Neuron (in vitro differentiated cells): ENCODE measurements at regions not wholly inside any gene's neighbourhood (a gene's known extent, or its start where the extent isn't known, plus 50 kb on each side); places are given as distances from the start of the nearest gene placed in this dataset.

Experiments used
- H2AFZ ChIP-seq: one replicate; pipeline ENCODE4 v1.6.1; 2013; ENCODE audit warnings: low read depth, mild to moderate bottlenecking, inconsistent platforms, low read length, moderate library complexity
- H3K27me3 ChIP-seq: one replicate; pipeline ENCODE4 v1.6.1; 2013; ENCODE audit warnings: low read length; ENCODE audit not compliant: insufficient read depth
- H3K36me3 ChIP-seq: one replicate; pipeline ENCODE4 v1.6.1; 2013; ENCODE audit warnings: low read length; ENCODE audit not compliant: insufficient read depth
- H3K4me1 ChIP-seq: one replicate; pipeline ENCODE4 v1.6.1; 2013; ENCODE audit warnings: low read length; ENCODE audit not compliant: insufficient read depth
- H3K4me3 ChIP-seq: 2 replicates; pipeline ENCODE4 v1.5.1; 2013; ENCODE audit warnings: mild to moderate bottlenecking, low read length, moderate library complexity
- H3K9me3 ChIP-seq: one replicate; pipeline ENCODE4 v1.6.1; 2013; ENCODE audit warnings: low read length

DNA sequence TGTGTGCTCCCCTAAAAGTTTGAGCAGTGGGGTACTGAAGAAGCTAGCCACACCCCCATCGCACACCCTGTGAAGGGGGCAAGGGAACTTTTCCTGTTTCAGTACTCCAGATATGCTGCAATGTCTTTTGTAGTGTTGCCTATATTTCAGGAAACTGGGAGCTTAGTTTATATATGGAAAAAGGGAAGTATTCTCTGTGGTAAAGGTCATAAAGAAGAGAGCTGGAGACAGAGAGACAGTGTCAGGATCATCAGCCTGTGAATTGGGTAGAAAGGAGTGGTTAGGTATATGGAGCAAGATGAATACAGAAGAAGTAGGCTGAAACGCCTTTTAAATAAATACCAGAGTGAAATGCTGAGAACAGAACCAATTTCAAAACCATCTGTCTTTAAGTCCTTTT is 82.2 kb upstream of the C9orf72 start:
- no peaks in the 10 kb centered on the region for H3K27me3 ChIP-seq
- no peaks in the 10 kb centered on the region for H3K4me1 ChIP-seq
- no peaks in the 10 kb centered on the region for H3K36me3 ChIP-seq
- H3K4me3 ChIP-seq = no peak overlapping the region
- H2AFZ ChIP-seq = no peak overlapping the region
- H3K9me3 ChIP-seq = no peaks in the 10 kb centered on the region

DNA sequence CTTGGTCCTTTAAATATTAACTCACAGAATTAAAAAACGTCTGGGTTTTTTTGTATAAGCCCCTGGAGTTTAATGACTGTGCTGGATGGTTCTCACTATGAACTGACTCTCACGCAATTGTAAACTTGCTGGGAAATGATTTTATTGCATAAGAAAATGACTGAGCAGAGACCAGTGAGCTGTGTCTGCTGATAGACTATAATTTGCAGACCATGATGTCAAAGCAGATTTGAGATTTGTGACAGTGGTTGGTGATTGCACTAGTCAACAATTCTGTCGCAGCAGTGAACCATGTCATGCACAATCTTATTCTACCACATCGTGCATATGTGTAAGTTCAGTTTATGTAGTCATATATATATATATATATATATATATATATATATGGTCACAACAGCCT is 85.7 kb upstream of the C9orf72 start:
- H3K9me3 ChIP-seq = no peaks in the 10 kb centered on the region
- H3K36me3 ChIP-seq = no peaks in the 10 kb centered on the region

DNA sequence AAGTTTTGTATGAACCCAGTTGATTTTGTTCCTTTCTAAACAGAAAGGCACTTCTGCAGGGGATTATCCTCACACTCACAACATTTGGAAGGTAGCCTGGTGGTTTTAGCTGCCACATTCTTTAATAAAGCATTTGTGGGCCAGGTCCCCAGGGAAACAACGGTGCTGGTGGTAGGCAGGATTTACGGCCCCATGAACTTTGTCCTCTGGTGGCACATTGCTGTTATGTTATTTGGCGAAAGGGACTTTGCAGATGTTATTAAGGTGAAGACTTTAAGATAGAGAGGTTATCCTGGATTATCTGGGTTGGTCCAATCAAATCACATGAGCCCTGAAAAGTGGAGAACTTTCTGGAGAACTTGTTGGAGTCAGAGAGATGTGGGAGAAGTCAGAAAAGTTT is 86.3 kb upstream of the C9orf72 start:
- Histone ChIP-seq H3K4me3 (no peak overlapping the region), H3K27me3 (no peaks in the 10 kb centered on the region), H3K4me1 (no peaks in the 10 kb centered on the region)

More for the DNA sequence above, 85.7 kb upstream of the C9orf72 start:
- H2AFZ ChIP-seq = no peak overlapping the region
- H3K4me1 ChIP-seq = no peaks in the 10 kb centered on the region
- no peak overlapping the region for H3K4me3 ChIP-seq
- no peaks in the 10 kb centered on the region for H3K27me3 ChIP-seq

DNA sequence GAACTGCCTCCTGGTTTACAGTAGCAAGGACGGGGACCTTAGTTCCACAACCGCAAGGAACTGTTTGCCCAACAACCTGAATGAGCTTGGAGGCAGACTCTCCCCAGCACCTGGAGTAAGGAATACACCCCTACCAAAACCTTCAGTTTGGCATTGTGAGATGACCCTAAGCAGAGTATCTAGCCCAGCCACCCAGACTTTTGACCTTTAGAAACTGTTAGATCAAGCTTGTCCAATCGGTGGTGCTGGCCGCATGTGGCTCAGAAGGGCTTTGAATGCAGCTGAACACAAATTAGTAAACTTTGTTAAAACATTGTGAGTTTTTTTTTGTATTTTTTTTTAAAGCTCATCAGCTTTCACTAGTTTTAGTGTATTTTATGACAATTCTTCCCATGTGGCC is 86.9 kb upstream of the C9orf72 start:
- no peaks in the 10 kb centered on the region for H3K9me3 ChIP-seq
- no peak overlapping the region for H2AFZ ChIP-seq
- H3K36me3 ChIP-seq = no peaks in the 10 kb centered on the region

More for the DNA sequence above, 86.3 kb upstream of the C9orf72 start:
- H2AFZ ChIP-seq = no peak overlapping the region
- no peaks in the 10 kb centered on the region for H3K9me3 ChIP-seq
- H3K36me3 ChIP-seq = no peaks in the 10 kb centered on the region

DNA sequence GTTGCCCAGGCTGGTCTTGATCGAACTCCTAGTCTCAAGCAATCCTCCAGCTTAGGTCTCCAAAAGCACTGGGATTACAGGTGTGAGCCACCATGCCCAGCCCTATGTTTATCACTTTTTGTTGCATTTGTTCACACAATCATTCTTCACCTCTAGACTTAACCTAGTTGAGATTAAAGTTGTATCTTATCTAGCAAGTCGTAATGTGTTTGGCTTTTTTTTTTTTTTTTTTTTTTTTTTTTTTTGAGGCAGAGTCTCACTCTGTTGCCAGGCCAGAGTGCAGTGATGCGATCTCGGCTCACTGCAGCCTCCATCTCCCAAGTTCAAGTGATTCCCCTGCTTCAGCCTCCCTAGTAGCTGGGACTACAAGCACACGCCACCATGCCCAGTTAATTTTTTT is 90.2 kb upstream of the C9orf72 start:
- Histone ChIP-seq H3K4me3 (no peak overlapping the region), H3K4me1 (no peaks in the 10 kb centered on the region), H2AFZ (no peak overlapping the region), H3K36me3 (no peaks in the 10 kb centered on the region), H3K9me3 (no peaks in the 10 kb centered on the region), H3K27me3 (no peaks in the 10 kb centered on the region)

More for the DNA sequence above, 86.9 kb upstream of the C9orf72 start:
- Histone ChIP-seq H3K4me3 (no peak overlapping the region), H3K27me3 (no peaks in the 10 kb centered on the region), H3K4me1 (no peaks in the 10 kb centered on the region)

DNA sequence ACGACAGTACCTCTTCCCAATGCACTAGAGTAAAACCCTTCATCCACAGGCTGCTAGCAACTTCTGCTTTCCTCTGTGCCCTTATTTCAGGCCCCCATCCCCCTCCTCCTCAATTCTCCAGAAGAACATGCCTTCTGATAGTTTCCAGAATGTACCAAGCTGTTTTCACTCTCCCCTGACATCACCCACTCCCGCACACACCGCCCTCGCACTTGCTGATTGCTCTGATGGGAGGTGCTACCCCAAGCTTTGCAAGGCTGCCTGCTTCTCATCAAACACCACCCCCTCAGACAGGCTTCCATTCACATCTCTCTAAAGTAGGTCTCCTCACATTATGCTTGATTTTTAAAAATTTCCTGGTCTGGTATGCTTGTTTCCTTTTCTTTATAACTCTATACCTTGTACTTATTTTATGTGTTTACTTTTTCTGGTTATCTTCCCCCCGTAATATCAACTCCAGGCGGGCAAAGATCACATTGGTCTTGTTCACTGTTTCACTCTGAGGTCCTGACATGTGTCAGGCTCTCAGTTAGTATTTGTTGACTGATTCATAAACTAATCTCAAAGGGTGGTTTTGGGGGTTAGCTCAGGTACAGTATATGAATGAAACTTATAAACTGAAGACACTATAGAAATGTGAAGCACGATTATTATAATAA is 91.0 kb upstream of the C9orf72 start:
- no peaks in the 10 kb centered on the region for H3K36me3 ChIP-seq
- H2AFZ ChIP-seq = no peak overlapping the region

DNA sequence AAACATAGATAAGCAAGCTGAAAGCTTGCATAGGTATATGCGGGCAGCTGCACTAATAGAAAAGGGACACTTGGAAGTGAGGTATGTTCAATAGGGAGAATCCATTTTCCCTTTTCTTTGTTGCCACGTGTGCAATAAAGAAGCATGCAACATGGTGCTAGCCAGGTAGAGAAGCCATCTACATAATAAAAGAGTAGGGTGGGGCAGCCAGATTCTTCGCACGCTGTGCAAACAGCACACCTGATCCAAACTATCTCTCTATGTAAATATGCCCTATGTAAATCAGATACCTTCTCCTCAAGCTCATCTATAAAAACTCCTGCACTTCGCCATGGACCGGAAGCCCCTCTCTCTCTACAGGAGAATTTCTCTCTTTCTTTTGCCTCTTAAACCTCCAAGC is 91.9 kb upstream of the C9orf72 start:
- H3K27me3 ChIP-seq = no peaks in the 10 kb centered on the region
- no peak overlapping the region for H2AFZ ChIP-seq
- no peaks in the 10 kb centered on the region for H3K4me1 ChIP-seq
- H3K4me3 ChIP-seq = no peak overlapping the region
- no peaks in the 10 kb centered on the region for H3K9me3 ChIP-seq
- no peaks in the 10 kb centered on the region for H3K36me3 ChIP-seq

More for the DNA sequence above, 91.0 kb upstream of the C9orf72 start:
- Histone ChIP-seq H3K27me3 (no peaks in the 10 kb centered on the region), H3K4me3 (no peak overlapping the region), H3K9me3 (no peaks in the 10 kb centered on the region), H3K4me1 (no peaks in the 10 kb centered on the region)

DNA sequence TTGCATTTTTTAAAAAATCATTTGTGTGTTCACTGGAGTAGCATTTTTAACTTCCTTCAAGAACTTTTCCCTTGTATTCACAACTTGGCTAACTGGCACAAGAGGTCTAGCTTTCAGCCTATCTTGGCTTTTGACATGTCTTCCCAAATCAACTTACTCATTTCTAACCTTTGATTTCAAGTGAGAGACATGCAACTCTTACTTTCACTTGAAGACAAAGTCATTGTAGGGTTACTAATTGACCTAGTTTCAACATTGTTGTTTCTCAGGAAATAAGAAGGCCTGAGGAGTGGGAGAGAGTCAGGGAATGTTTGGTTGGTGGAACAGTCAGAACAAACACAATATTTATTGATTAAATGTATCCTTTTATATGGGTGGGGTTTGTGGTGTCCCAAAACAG is 95.0 kb upstream of the C9orf72 start:
- H3K4me3 ChIP-seq = no peak overlapping the region
- H3K9me3 ChIP-seq = no peaks in the 10 kb centered on the region
- H3K36me3 ChIP-seq = no peaks in the 10 kb centered on the region

DNA sequence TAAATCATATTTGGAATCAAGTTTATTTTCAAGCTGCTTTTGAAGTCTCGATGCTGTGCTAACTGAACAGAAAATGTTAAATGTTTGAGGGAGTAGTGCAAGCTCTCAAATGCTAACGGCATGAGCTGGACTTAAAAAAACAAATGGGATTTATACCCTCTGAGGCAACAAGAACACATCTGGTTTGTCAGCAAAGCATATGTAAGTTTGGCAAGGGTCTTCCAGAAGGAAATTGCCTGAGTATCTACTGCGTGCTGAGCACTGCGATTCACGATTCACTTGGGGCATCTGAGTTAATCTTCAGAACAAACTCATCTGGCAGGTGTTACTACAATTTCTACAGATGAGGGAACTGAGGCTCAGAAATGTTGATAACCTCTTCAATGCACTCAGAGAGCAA is 98.4 kb upstream of the C9orf72 start:
- no peaks in the 10 kb centered on the region for H3K36me3 ChIP-seq
- H3K4me1 ChIP-seq = peaks cover 15% of the 10 kb centered on the region
- no peak overlapping the region for H3K4me3 ChIP-seq
- no peaks in the 10 kb centered on the region for H3K9me3 ChIP-seq
- H3K27me3 ChIP-seq = peaks cover 3% of the 10 kb centered on the region
- no peak overlapping the region for H2AFZ ChIP-seq

More for the DNA sequence above, 95.0 kb upstream of the C9orf72 start:
- Histone ChIP-seq H3K27me3 (no peaks in the 10 kb centered on the region), H2AFZ (no peak overlapping the region), H3K4me1 (peaks cover under 1% of the 10 kb centered on the region)

DNA sequence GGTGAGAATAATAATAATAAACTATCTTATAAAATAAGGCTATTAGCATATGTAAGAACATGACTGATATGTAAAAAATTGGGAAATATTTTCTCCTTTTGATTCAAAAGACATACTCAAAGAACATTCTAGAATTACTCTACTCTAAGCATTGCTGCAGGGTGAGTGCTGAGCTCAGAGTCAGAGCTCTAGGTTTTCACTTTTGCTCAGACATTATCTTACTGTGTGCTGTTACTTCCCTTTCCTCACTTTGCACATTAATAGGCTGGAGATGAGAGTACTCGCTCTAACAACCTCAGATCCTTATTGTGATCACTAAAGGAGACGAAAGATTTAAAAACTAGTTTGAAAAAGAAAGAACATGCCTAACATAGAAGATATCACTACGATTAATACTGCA is 99.4 kb upstream of the C9orf72 start:
- Histone ChIP-seq H3K4me3 (no peak overlapping the region), H3K27me3 (peaks cover 3% of the 10 kb centered on the region), H3K36me3 (no peaks in the 10 kb centered on the region), H2AFZ (no peak overlapping the region), H3K4me1 (peaks cover 15% of the 10 kb centered on the region), H3K9me3 (no peaks in the 10 kb centered on the region)

DNA sequence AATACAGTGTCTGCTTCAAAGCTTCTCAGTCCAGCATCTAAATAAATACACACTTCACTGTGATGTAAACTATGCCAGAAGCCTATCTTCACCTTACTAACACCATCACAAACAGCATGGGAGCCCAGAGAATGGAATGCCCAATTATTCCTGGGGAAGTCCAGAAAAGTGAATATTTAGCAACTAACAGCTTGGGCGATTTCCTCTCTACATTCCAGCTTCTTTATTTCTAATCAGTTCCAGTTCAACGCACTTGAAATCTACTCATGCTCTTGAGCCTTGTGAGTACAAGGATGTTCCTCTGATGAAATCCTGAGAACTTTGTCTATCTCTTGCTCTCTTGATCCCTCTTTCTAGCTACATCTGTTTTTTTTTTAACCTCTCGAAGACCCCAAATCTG is 100.4 kb upstream of the C9orf72 start:
- H3K36me3 ChIP-seq = no peaks in the 10 kb centered on the region
- peaks cover 3% of the 10 kb centered on the region for H3K27me3 ChIP-seq
- H3K4me1 ChIP-seq = peaks cover 15% of the 10 kb centered on the region
- no peaks in the 10 kb centered on the region for H3K9me3 ChIP-seq
- no peak overlapping the region for H3K4me3 ChIP-seq
- no peak overlapping the region for H2AFZ ChIP-seq

DNA sequence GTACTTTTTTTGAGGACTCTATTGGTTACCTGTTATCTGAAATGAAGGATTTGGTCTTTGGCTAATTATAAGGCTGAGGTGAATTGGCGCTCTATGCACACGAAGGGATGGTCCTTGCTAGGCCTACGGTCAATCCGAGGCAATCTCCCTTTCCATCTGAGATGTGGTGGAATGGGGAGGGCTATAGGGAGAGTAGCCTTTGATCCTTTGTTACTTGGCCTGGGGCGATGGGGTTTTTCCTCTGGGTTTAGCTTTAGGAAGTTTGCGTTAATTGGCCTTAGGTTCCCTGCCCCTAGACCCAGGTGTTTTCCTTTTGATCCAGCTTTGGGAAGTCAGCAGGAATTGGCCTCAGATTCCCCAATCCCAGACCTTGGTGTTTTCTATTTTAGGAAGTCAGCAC is 102.1 kb upstream of the C9orf72 start:
- Histone ChIP-seq H3K9me3 (no peaks in the 10 kb centered on the region), H3K36me3 (no peaks in the 10 kb centered on the region), H3K27me3 (peaks cover 3% of the 10 kb centered on the region), H3K4me3 (no peak overlapping the region), H2AFZ (peak overlapping the region; percentile 34), H3K4me1 (peaks cover 15% of the 10 kb centered on the region)

DNA sequence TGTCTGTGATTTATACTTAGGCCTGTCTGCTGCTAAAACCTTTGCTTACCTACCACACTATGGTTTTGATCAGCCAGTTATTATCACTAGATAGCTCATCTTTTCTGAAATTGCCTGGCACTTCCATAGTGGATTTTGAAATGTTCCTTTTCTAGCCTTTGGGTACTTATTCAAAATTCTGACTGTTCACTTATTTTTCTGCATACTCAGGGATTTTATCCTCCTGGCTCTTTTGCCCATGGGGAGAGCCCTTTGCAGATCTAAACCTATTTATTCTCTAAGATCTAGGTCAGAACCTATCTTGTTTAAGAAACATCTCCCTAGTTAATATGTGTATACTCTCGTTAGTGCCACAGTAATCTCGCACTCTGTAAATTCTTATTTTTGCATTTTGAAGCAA is 103.5 kb upstream of the C9orf72 start:
- no peak overlapping the region for H2AFZ ChIP-seq
- no peak overlapping the region for H3K4me3 ChIP-seq
- peaks cover 3% of the 10 kb centered on the region for H3K27me3 ChIP-seq
- H3K4me1 ChIP-seq = peaks cover 15% of the 10 kb centered on the region
- no peaks in the 10 kb centered on the region for H3K36me3 ChIP-seq
- H3K9me3 ChIP-seq = no peaks in the 10 kb centered on the region

DNA sequence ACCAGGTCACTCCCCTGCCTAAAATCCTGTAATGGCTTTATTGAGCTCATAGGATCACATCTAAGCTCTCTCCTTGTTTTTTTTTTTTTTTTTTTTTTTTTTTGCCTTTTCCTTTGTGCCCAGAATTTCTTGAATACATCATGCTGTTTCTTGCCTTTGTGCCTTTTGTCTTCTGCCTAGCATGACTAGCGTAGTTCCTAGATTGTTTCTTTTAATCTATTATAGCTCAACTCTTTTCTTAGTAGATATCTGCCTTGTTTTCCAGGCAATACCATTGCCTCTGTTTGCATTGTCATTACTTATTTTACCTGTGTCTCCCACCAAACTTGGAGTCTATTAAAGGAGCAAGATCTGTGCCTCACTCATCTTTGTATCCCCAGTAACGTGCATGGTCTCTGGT is 106.1 kb upstream of the C9orf72 start:
- peaks cover 3% of the 10 kb centered on the region for H3K27me3 ChIP-seq
- no peak overlapping the region for H3K4me3 ChIP-seq
- H3K36me3 ChIP-seq = no peaks in the 10 kb centered on the region
- peaks cover 7% of the 10 kb centered on the region for H3K4me1 ChIP-seq
- no peaks in the 10 kb centered on the region for H3K9me3 ChIP-seq
- no peak overlapping the region for H2AFZ ChIP-seq
